ENCODE measurements at regions not wholly inside any gene's neighbourhood (a gene's known extent, or its start where the extent isn't known, plus 50 kb on each side); places are given as distances from the start of the nearest gene placed in this dataset.

DNA sequence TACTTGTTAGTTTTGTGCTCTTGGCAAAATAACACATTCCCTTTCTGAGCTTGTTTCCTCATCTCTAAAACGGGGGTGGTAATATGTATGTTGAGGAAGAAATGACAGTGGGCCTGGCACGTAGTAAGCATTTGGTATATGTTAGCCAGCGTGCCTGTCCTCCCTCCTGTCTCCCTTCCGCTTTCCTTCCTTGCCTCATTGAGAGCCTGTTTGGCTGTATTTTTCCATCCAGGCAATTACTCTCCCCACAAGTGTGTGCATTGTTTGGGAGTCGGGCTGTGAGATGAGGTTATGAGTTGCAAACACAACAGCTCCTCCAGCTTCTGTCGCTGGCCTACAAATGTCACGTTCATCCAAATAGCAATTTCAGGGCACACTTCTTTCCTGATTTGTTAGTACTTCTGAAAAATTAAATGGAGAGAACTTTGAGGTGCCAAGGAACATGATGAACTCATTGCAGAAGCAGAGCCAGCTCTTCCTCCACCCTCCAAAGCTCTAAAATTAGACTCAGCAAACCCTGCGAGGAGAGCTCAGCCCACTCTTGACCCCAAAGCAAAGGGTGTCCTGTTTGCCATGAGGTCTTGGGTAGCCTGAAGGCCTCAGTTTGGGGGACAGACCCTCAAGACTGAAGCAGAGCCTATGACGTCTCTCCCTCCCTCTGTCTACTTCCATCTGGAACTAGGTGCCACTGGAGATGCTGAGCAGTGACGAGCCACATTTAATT is 50.7 kb upstream of the TOX2 start:
- TF ChIP-seq NFIC (IDR thresholded peaks at IDR 0.05): no peak
- TF ChIP-seq YY1 (IDR thresholded peaks at IDR 0.05; ENCODE audit: low read depth): no peak
- TF ChIP-seq TCF12 (IDR thresholded peaks at IDR 0.05; ENCODE audit: low read depth): no peak
- no peak for TF ChIP-seq EP300 (IDR thresholded peaks at IDR 0.05; ENCODE audit: borderline replicate concordance)
- TF ChIP-seq CEBPB (IDR thresholded peaks at IDR 0.05): no peak
- no peak for TF ChIP-seq CREB1 (IDR thresholded peaks at IDR 0.05; ENCODE audit: low read depth)
- TF ChIP-seq, protein P1, sequence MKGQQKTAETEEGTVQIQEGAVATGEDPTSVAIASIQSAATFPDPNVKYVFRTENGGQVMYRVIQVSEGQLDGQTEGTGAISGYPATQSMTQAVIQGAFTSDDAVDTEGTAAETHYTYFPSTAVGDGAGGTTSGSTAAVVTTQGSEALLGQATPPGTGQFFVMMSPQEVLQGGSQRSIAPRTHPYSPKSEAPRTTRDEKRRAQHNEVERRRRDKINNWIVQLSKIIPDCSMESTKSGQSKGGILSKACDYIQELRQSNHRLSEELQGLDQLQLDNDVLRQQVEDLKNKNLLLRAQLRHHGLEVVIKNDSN (IDR thresholded peaks at IDR 0.05): no peak
- no peak for TF ChIP-seq ZBTB7A (IDR thresholded peaks at IDR 0.05; ENCODE audit: low read depth)
- TF ChIP-seq TEAD4 (IDR thresholded peaks at IDR 0.05): no peak
- TF ChIP-seq, protein P2, sequence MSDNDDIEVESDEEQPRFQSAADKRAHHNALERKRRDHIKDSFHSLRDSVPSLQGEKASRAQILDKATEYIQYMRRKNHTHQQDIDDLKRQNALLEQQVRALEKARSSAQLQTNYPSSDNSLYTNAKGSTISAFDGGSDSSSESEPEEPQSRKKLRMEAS (IDR thresholded peaks at IDR 0.05): no peak
- no peak for TF ChIP-seq FOXM1 (IDR thresholded peaks at IDR 0.05; ENCODE audit: borderline replicate concordance, low read depth)
- no peak for TF ChIP-seq REST (IDR thresholded peaks at IDR 0.05; ENCODE audit: low read depth)
- TF ChIP-seq RAD21 (IDR thresholded peaks at IDR 0.05; ENCODE audit: low read depth): no peak
- TF ChIP-seq TAF1 (IDR thresholded peaks at IDR 0.05; ENCODE audit: low read depth): no peak
- no peak for TF ChIP-seq EGR1 (IDR thresholded peaks at IDR 0.05)

- TF ChIP-seq TCF12 (IDR thresholded peaks at IDR 0.05; ENCODE audit: low read depth) (no peak), NFIC (IDR thresholded peaks at IDR 0.05) (no peak), EP300 (IDR thresholded peaks at IDR 0.05; ENCODE audit: borderline replicate concordance) (no peak), ZBTB7A (IDR thresholded peaks at IDR 0.05; ENCODE audit: low read depth) (no peak), CREB1 (IDR thresholded peaks at IDR 0.05; ENCODE audit: low read depth) (no peak), EGR1 (IDR thresholded peaks at IDR 0.05) (no peak), FOXM1 (IDR thresholded peaks at IDR 0.05; ENCODE audit: borderline replicate concordance, low read depth) (no peak), YY1 (IDR thresholded peaks at IDR 0.05; ENCODE audit: low read depth) (no peak), TAF1 (IDR thresholded peaks at IDR 0.05; ENCODE audit: low read depth) (no peak), TEAD4 (IDR thresholded peaks at IDR 0.05) (no peak), RAD21 (IDR thresholded peaks at IDR 0.05; ENCODE audit: low read depth) (no peak), REST (IDR thresholded peaks at IDR 0.05; ENCODE audit: low read depth) (no peak)
- TF ChIP-seq, protein P2 (IDR thresholded peaks at IDR 0.05): no peak
- TF ChIP-seq, protein P1 (IDR thresholded peaks at IDR 0.05): no peak
Observed at GRCh38 chr20:43863330-43863729, 51.3 kb upstream of the TOX2 start.

GRCh38 chr20:43862438-43862837 is 52.2 kb upstream of the TOX2 start:
- no peak for TF ChIP-seq FOXM1 (IDR thresholded peaks at IDR 0.05; ENCODE audit: borderline replicate concordance, low read depth)
- no peak for TF ChIP-seq EP300 (IDR thresholded peaks at IDR 0.05; ENCODE audit: borderline replicate concordance)
- no peak for TF ChIP-seq EGR1 (IDR thresholded peaks at IDR 0.05)
- TF ChIP-seq TEAD4 (IDR thresholded peaks at IDR 0.05): no peak
- TF ChIP-seq ZBTB7A (IDR thresholded peaks at IDR 0.05; ENCODE audit: low read depth): no peak
- no peak for TF ChIP-seq REST (IDR thresholded peaks at IDR 0.05; ENCODE audit: low read depth)
- TF ChIP-seq TCF12 (IDR thresholded peaks at IDR 0.05; ENCODE audit: low read depth): no peak
- no peak for TF ChIP-seq YY1 (IDR thresholded peaks at IDR 0.05; ENCODE audit: low read depth)

- TF ChIP-seq TCF12 (IDR thresholded peaks at IDR 0.05; ENCODE audit: low read depth): no peak
- TF ChIP-seq RAD21 (IDR thresholded peaks at IDR 0.05; ENCODE audit: low read depth): no peak
- no peak for TF ChIP-seq CEBPB (IDR thresholded peaks at IDR 0.05)
- TF ChIP-seq EGR1 (IDR thresholded peaks at IDR 0.05): no peak
- TF ChIP-seq EP300 (IDR thresholded peaks at IDR 0.05; ENCODE audit: borderline replicate concordance): no peak
- no peak for TF ChIP-seq NFIC (IDR thresholded peaks at IDR 0.05)
- no peak for TF ChIP-seq TAF1 (IDR thresholded peaks at IDR 0.05; ENCODE audit: low read depth)
- TF ChIP-seq TEAD4 (IDR thresholded peaks at IDR 0.05): no peak
- TF ChIP-seq ZBTB7A (IDR thresholded peaks at IDR 0.05; ENCODE audit: low read depth): no peak
Observed at GRCh38 chr20:43859994-43860393, 54.7 kb upstream of the TOX2 start.
